NCI-H2107 (cell line): ENCODE measurements at regions not wholly inside any gene's neighbourhood (a gene's known extent, or its start where the extent isn't known, plus 50 kb on each side); places are given as distances from the start of the nearest gene placed in this dataset.
"Not testable (repeated sequence)": the region's sequence is repeated elsewhere in the genome, so short reads cannot be mapped to it uniquely, and the experiment has no call there.

Source experiments
- DNase-seq: peaks from one replicate; lab custom pipeline; 2025; lab: John Stamatoyannopoulos, UW

DNA sequence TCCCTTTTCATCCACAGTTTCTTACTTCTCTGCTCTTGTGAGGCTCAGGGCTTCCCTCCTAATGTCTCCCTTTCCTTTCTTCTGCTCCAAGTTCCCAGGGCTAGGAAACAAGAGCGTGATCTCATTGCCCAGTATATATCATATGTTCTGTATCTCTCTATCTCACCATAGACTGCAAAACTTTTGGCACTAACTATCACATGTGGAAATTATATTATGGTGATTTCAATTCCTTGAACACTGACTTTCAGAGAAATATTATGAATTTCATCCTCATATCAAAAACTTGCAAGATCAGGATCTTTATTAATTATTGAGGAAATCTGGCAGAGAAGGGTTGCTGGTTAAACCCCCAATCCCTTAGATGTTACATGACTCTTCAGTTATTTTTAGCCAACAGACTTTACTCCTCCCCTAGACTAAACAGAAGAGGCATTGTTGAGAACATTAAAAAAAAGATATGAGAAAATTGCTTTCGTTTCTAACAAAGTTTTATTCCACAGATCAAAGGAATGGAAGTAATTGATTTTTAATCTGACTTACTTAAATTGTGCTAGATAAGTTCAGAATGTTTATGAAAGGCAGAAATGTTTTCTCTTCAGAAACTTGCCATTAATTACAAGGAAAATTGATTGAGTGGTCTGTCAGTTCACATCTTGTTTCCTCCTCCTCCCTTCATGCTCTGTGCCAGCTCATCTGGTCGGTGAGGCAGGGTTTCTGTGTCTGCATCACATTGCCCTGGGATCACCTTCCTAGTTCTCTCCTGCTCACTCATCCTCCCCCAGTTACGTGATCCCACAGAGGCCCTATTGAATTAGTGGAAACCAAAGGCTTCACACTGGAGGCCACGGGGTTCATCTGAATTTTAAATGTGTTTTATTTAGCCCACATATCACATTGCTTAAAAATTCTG, 378.5 kb downstream of the LMO7 start:
- DNase-seq, result no peak

DNA sequence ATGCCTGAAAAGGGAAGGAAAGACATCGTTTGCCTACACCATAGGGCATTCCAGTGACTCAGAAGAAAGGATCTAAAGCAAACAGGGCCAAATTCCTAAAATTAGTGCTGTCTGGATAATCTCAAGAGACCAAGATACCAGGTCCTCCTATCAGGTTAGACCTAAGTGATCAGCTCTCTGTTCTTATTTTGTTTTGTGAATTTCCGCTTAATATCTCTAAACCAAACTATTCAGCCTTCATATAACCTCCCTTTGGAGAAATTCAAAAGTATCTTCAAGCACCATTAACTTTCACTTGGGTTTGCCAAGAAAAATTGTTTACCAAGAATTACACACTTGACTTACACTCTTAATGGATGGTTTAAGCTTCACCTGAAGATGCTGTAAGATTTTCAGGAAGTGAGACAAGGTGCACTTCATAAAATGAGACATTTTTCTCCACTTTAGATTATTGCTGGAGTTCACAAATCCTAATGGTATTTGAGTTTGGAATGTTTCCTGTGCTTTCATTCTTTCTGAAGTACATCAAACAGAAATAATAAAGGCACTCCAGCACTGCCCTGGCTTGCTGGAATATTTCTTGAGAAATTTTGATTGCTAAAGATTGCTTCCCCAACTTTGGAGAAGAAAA, 376.1 kb downstream of the LMO7 start:
- no peak for DNase-seq

DNA sequence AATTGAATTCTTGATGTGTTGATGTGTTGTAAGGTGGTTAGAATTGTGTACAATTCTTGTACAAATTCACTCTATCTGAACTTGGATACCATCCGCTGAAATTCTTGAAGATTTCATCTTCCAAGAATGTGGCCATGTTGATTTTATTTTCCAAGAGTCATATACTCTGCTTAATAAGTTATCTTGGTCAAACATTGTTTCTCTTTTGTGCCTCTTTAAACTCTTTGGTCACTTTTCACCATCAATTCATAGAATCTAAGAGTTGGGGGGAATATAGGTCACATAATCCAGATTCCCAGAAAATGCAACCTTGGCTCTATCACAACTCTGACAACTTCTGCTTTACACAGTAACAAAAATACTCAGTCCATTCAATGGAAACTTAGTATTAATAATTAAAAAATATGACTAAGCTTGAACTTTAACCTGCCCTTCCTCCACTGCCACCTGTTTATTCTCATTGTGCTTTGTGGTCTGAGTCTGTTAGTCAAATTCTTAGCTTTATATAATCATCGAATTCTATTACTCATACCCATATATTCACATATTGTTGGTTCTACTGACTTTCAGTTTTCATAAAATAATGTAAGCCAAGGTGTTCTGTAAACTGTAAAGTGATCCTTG, 373.2 kb downstream of the LMO7 start:
- DNase-seq, result no peak

- DNase-seq, result no peak
Observed at GRCh38 chr13:76004416-76004815, 368.3 kb downstream of the LMO7 start.

GRCh38 chr13:76000131-76000530, 364.0 kb downstream of the LMO7 start:
- DNase-seq, result no peak

- DNase-seq, result no peak
Observed at GRCh38 chr13:75996582-75996981, 360.5 kb downstream of the LMO7 start.

GRCh38 chr13:75995966-75996365, 359.8 kb downstream of the LMO7 start:
- no peak for DNase-seq

- DNase-seq, result no peak
Observed at GRCh38 chr13:75993823-75994222, 357.7 kb downstream of the LMO7 start.

- DNase-seq, result no peak
Observed at GRCh38 chr13:75993241-75993640, 357.1 kb downstream of the LMO7 start.

DNA sequence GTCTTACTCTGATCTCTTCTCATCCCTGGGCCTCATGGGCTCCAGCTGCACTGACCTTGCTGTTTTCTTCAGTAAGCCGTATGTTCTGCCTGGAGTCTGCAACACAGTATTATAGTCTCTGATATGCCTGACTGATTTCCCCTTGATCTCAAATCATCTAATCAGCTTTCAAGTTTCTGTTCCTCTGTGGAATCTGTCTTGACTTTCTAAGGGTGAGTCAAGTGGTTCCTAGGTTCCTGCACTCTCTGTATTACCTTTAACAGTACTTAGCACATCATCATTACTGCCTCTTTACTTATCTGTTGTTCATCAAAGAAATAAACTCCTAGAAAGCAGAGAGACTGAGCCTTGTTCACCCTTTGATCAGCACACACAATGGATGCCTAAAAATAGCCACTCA, 350.7 kb downstream of the LMO7 start:
- no peak for DNase-seq

DNA sequence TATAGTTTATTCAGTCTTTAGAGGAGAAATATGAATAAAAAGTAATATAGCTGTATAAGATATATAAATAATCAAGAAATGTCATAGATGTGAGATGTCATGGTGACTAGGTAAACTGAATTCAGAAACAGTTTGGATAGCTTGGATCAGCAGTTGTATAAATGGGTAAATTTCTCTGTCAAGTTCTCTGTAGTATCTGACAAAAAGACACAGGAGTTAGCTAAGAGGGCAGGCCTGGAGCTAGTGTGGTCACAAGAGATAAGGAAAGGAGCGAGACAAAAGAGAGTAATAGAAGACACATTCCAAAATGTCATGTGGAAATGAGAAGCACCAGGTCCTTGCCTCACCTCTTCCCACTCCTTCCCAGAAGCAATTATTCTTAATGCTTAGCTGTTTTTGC, 349.0 kb downstream of the LMO7 start:
- no peak for DNase-seq

DNA sequence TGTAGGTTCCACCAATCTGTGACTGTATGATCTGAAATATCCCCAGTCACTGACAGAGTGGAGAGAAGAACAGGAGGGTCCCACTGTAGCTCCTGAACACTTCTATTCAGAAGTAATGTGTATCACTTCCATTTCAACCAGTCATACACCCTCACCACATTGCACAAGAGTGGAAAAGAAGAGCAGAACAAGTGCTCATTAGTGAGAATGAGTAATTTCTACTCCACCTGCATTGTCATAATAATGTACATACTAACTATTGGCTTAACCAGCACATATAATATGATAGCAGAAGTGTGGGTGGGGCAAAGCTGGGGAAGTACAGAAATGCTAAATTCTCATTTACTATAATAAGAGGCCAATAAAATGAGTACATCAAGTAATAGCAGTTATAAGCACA, 342.7 kb downstream of the LMO7 start:
- no peak for DNase-seq

DNA sequence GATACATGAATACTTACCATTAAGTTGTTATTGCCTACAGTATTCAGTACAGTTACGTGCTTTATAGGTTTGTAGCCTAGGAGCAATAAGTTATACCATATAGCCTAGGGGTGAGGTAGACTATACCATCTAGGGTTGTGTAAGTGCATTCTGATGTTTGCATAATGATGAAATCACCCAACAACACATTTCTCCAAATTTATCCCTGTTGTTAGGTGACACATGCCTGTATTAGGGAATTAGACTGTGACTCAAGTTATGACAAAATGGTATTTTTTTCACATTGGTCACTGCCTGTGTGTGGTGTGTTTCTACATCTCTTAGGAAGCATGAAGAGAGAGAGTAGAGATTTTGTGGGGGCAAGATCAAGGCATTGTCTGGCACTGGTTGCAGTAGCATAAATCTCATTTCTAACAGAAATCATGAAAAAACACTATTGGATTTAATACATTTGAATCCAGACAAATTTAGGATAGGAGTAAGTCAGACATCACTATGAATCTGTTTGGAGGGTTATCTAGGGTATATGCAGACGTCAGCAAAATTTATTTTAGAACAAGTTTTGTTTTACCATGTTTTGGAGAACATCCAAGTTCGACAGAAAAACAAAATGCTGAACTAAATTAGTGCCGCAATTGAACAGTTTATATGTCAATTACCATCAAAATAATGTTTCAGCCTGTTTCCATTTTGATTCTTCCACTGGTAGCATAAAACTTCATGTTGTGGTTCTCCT, 332.1 kb downstream of the LMO7 start:
- no peak for DNase-seq

DNA sequence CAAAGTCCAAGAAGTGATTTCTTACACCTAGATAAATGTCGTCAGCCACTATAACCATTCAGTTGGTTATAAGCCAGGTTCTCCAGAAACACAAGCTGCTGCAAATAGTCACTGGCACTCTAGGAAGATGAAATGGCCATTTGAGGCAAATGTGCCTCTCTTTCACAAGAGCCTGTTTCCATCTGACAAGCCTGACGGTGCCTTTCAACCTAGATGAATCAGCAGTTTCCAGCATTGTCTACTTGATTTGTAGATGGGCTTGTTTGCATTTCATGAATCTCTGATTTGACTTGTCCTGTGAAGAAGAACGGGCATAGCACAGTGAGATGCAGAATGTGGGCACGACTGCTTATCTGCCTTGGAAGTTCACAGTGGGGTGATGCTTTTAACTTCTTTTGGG, 327.2 kb downstream of the LMO7 start:
- DNase-seq, result no peak

DNA sequence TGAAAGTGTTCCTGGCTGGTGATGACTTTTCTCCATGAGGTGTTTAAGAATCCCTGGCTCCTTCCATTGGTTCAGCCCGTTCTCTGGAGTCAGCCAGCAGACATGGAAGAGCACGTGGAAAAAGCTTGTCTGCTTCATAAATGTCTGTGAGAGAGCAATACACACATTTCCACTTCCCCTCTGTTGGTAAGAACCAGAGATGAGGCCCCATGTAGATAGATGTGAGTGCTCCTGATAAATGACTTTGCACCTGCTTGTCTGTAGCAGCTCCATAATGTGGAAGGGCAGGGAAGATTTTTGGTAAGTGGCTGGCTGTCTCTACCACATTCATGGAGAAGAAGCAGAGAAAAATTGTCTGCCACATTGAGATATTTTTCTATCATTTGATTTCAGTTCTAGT, 325.8 kb downstream of the LMO7 start:
- DNase-seq, result no peak

GRCh38 chr13:75960538-75960994, 324.4 kb downstream of the LMO7 start:
- DNase-seq, result no peak

DNA sequence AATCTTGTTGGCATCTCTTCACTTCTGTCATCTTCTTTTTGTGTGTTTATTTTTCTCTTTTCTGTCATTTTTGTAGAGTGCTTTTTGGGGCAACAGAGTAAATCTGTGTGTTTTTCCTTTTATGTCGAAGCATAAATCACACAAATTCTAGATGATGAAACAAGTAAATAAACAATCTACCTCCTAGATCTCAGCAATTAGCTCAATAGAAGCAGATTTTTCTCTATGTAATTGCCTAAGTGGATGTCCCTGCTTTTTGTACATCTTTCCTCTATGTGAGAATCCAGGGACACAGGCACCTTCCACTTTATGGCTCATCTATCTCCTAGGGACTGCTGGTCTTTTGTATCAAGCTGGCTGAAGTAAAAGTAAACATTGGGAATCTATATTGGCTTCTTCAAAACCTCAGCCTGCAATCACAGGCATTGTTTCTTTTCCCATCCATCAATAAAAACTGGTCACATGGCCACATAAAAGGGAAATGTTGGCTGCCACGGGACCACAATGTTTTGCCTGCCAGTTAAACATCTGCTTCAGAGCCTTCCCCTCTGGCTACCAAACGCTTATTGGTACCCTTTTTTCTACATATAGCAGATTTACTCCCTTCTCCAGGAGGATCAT, 323.8 kb downstream of the LMO7 start:
- no peak for DNase-seq

- not testable (repeated sequence) for DNase-seq
Observed at GRCh38 chr13:75953589-75953988, 317.5 kb downstream of the LMO7 start.

- DNase-seq, result no peak
Observed at GRCh38 chr13:75947448-75947847, 311.3 kb downstream of the LMO7 start.

- DNase-seq, result no peak
Observed at GRCh38 chr13:75946536-75947284, 310.6 kb downstream of the LMO7 start.

GRCh38 chr13:75945841-75946482, 309.8 kb downstream of the LMO7 start:
- DNase-seq, result no peak
